Gastrocnemius medialis (tissue), 4 donors: ENCODE measurements at regions not wholly inside any gene's neighbourhood (a gene's known extent, or its start where the extent isn't known, plus 50 kb on each side); places are given as distances from the start of the nearest gene placed in this dataset.

Source experiments
- POLR2A ChIP-seq, 2 donors: fragments of 450-650 bp; IDR thresholded peaks; one replicate each; pipeline ENCODE4 v1.6.1; 2017; ENCODE audit warnings: antibody characterized with exemption in 2 of 2, mild to moderate bottlenecking in 2 of 2, moderate library complexity in 2 of 2
- TF ChIP-seq, protein P1 (sequence below), 5 experiments: fragments of 450-650 bp in 3 of 5; fragments of 200-600 bp in 2 of 5; sonication (generic) in 2 of 5; IDR thresholded peaks in 4 of 5; conservative IDR thresholded peaks in 1 of 5; 1 replicate in 4 of 5; 2 replicates in 1 of 5; pipeline ENCODE4 v1.5.1; 2016 to 2019; ENCODE audit warnings: antibody characterized with exemption in 5 of 5, mild to moderate bottlenecking in 3 of 5, moderate library complexity in 3 of 5

DNA sequence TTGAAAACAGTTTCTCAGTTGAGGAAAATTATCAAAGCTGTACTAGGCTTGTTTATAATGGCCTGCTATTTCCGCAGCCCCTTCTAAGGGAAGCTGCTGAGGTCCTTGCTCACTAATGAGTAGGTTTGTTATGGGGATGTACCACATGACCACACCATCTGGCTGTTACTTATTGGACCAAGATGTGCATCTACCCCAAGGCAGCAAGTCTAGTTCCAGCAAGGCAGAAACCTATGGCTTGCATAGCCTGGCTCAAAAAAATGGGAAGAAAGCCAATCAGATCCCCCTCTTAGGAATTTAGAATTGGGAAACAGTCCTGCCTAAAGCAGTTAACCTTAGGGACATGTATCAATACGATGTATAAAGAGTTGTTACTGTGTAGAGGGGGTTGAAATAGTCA, 186.5 kb upstream of the SPRY2 start:
- TF ChIP-seq, protein P1, sequence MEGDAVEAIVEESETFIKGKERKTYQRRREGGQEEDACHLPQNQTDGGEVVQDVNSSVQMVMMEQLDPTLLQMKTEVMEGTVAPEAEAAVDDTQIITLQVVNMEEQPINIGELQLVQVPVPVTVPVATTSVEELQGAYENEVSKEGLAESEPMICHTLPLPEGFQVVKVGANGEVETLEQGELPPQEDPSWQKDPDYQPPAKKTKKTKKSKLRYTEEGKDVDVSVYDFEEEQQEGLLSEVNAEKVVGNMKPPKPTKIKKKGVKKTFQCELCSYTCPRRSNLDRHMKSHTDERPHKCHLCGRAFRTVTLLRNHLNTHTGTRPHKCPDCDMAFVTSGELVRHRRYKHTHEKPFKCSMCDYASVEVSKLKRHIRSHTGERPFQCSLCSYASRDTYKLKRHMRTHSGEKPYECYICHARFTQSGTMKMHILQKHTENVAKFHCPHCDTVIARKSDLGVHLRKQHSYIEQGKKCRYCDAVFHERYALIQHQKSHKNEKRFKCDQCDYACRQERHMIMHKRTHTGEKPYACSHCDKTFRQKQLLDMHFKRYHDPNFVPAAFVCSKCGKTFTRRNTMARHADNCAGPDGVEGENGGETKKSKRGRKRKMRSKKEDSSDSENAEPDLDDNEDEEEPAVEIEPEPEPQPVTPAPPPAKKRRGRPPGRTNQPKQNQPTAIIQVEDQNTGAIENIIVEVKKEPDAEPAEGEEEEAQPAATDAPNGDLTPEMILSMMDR (IDR thresholded peaks at IDR 0.05 in 4 of 5, conservative IDR thresholded peaks at IDR 0.05 in 1 of 5): no peak
- no peak for TF ChIP-seq POLR2A (IDR thresholded peaks at IDR 0.05)
